ENCODE measurements at regions not wholly inside any gene's neighbourhood (a gene's known extent, or its start where the extent isn't known, plus 50 kb on each side); places are given as distances from the start of the nearest gene placed in this dataset.

GRCh38 chr4:74547042-74547441 is 102.1 kb downstream of the AREG start:
- TF ChIP-seq CTCF (IDR thresholded peaks at IDR 0.05) (no peak), POLR2A (IDR thresholded peaks at IDR 0.05) (no peak)
